MM.1S (cell line): ENCODE measurements at regions not wholly inside any gene's neighbourhood (a gene's known extent, or its start where the extent isn't known, plus 50 kb on each side); places are given as distances from the start of the nearest gene placed in this dataset.

Source experiments
- DNase-seq: peaks from one replicate; pipeline ENCODE4 v3.0.0-alpha.2; 2015
- H2AFZ ChIP-seq: fragments of 300-600 bp; sonication (generic); 2 replicates; pipeline ENCODE4 v1.6.0; 2016; ENCODE audit warnings: antibody characterized with exemption, low read length
- H3F3A ChIP-seq: fragments of 300-600 bp; sonication (generic); 2 replicates; pipeline ENCODE4 v1.6.1; 2016; ENCODE audit warnings: mild to moderate bottlenecking, antibody characterized with exemption, low read length, moderate library complexity, mixed read lengths; ENCODE audit not compliant: insufficient read depth
- H3K27ac ChIP-seq: fragments of 300-600 bp; sonication (generic); 2 replicates; pipeline ENCODE4 v1.5.1; 2016; ENCODE audit warnings: mild to moderate bottlenecking, low read length
- H3K27me3 ChIP-seq: fragments of 300-600 bp; sonication (generic); replicated peaks from 2 replicates; pipeline ENCODE4 v1.6.0; 2016; ENCODE audit warnings: low read length; ENCODE audit not compliant: insufficient read depth
- H3K36me3 ChIP-seq: fragments of 300-600 bp; sonication (generic); replicated peaks from 2 replicates; pipeline ENCODE4 v1.6.1; 2016; ENCODE audit warnings: mild to moderate bottlenecking, low read length, mixed read lengths; ENCODE audit not compliant: insufficient read depth
- H3K4me1 ChIP-seq: fragments of 300-600 bp; sonication (generic); 2 replicates; pipeline ENCODE4 v1.6.1; 2016; ENCODE audit warnings: low read length, mixed read lengths
- H3K4me2 ChIP-seq: fragments of 300-600 bp; sonication (generic); 2 replicates; pipeline ENCODE4 v1.6.0; 2016; ENCODE audit warnings: low read depth, low read length
- H3K4me3 ChIP-seq: fragments of 300-600 bp; sonication (generic); 2 replicates; pipeline ENCODE4 v1.5.1; 2016; ENCODE audit warnings: low read length, mixed read lengths
- H3K79me2 ChIP-seq: fragments of 300-600 bp; sonication (generic); 2 replicates; pipeline ENCODE4 v1.6.1; 2016; ENCODE audit warnings: mixed run types, low read length, mixed read lengths
- H3K9ac ChIP-seq: fragments of 300-600 bp; sonication (generic); 2 replicates; pipeline ENCODE4 v1.6.1; 2016; ENCODE audit warnings: low read length, mixed read lengths
- H3K9me2 ChIP-seq: fragments of 300-600 bp; sonication (generic); replicated peaks from 2 replicates; pipeline ENCODE4 v1.6.1; 2016; ENCODE audit warnings: mild to moderate bottlenecking, low read length, mixed read lengths; ENCODE audit not compliant: insufficient read depth
- H3K9me3 ChIP-seq: fragments of 300-600 bp; sonication (generic); replicated peaks from 2 replicates; pipeline ENCODE4 v1.6.1; 2016; ENCODE audit warnings: mild to moderate bottlenecking, low read length, mixed read lengths; ENCODE audit not compliant: insufficient read depth
- H4K20me1 ChIP-seq: fragments of 300-600 bp; sonication (generic); 2 replicates; pipeline ENCODE4 v1.6.1; 2016; ENCODE audit warnings: mild to moderate bottlenecking, low read length, moderate library complexity, mixed read lengths; ENCODE audit not compliant: insufficient read depth
- CTCF ChIP-seq: fragments of 300-600 bp; sonication (generic); IDR thresholded peaks from 2 replicates; pipeline ENCODE4 v1.5.1; 2016; ENCODE audit warnings: antibody characterized with exemption, low read length, mixed read lengths
- EZH2 ChIP-seq: fragments of 300-600 bp; sonication (generic); optimal IDR thresholded peaks from 2 replicates; pipeline ENCODE3; 2017; ENCODE audit warnings: low read depth, mild to moderate bottlenecking, antibody characterized with exemption, low read length, mixed read lengths
- EZH2phosphoT487 ChIP-seq: fragments of 300-600 bp; sonication (generic); IDR thresholded peaks from 2 replicates; pipeline ENCODE4 v1.6.1; 2018; ENCODE audit warnings: antibody characterized with exemption, low read length

- H3K36me3 ChIP-seq, result no peaks in the 10 kb centered on the region
- no peaks in the 10 kb centered on the region for H3K9me2 ChIP-seq
- H3K4me2 ChIP-seq, result no peak overlapping the region
- DNase-seq, result peak; percentile 47
- no peaks in the 10 kb centered on the region for H3K27me3 ChIP-seq
- no peaks in the 10 kb centered on the region for H3K9me3 ChIP-seq
- H3F3A ChIP-seq, result no peaks in the 10 kb centered on the region
- H4K20me1 ChIP-seq, result no peaks in the 10 kb centered on the region
- no peak overlapping the region for H3K4me3 ChIP-seq
- no peaks in the 10 kb centered on the region for H3K4me1 ChIP-seq
- no peak overlapping the region for H2AFZ ChIP-seq
- H3K9ac ChIP-seq, result no peak overlapping the region
- no peaks in the 10 kb centered on the region for H3K79me2 ChIP-seq
- TF ChIP-seq EZH2phosphoT487 (no peak), CTCF (peak; percentile 49), EZH2 (no peak)
- H3K27ac ChIP-seq, result no peak overlapping the region
These were observed 217.9 kb upstream of the KLHL4 start for GRCh38 chrX:87299563-87300160.

- H3K36me3 ChIP-seq, result no peaks in the 10 kb centered on the region; the same call in 1 of the 2 replicates
- no peaks in the 10 kb centered on the region for H3K9me2 ChIP-seq
- no peaks in the 10 kb centered on the region for H3K4me1 ChIP-seq
- no peak for DNase-seq
- no peak for TF ChIP-seq CTCF
- TF ChIP-seq EZH2phosphoT487, result no peak
- no peak for TF ChIP-seq EZH2
- no peaks in the 10 kb centered on the region for H3K27me3 ChIP-seq
- H3K4me3 ChIP-seq, result no peak overlapping the region
- no peaks in the 10 kb centered on the region for H3K79me2 ChIP-seq
- H3F3A ChIP-seq, result no peaks in the 10 kb centered on the region
- H2AFZ ChIP-seq, result no peak overlapping the region
- H3K4me2 ChIP-seq, result no peak overlapping the region
- no peaks in the 10 kb centered on the region for H4K20me1 ChIP-seq
- H3K27ac ChIP-seq, result no peak overlapping the region
- H3K9me3 ChIP-seq, result no peaks in the 10 kb centered on the region
- H3K9ac ChIP-seq, result no peak overlapping the region
These were observed 206.8 kb upstream of the KLHL4 start for GRCh38 chrX:87310780-87311179.

GRCh38 chrX:87327267-87327666, 190.3 kb upstream of the KLHL4 start:
- DNase-seq, result no peak
- Histone ChIP-seq H3K9me2 (no peaks in the 10 kb centered on the region), H2AFZ (no peak overlapping the region), H3K27me3 (no peaks in the 10 kb centered on the region), H3K4me2 (no peak overlapping the region), H3K9ac (no peak overlapping the region), H3K27ac (no peak overlapping the region), H3F3A (no peaks in the 10 kb centered on the region), H3K4me1 (no peaks in the 10 kb centered on the region), H3K79me2 (no peaks in the 10 kb centered on the region), H3K9me3 (no peaks in the 10 kb centered on the region), H3K4me3 (no peak overlapping the region), H3K36me3 (no peaks in the 10 kb centered on the region), H4K20me1 (no peaks in the 10 kb centered on the region)
- TF ChIP-seq EZH2phosphoT487, result no peak
- no peak for TF ChIP-seq CTCF
- TF ChIP-seq EZH2, result no peak
